NCI-H345 (cell line): ENCODE measurements at regions not wholly inside any gene's neighbourhood (a gene's known extent, or its start where the extent isn't known, plus 50 kb on each side); places are given as distances from the start of the nearest gene placed in this dataset.
"Not testable (repeated sequence)": the region's sequence is repeated elsewhere in the genome, so short reads cannot be mapped to it uniquely, and the experiment has no call there.

Experiments used
- DNase-seq: peaks from one replicate; lab custom pipeline; 2025; lab: John Stamatoyannopoulos, UW

GRCh38 chr17:83204230-83204725 is 124.9 kb downstream of the METRNL start:
- no peak for DNase-seq

DNA sequence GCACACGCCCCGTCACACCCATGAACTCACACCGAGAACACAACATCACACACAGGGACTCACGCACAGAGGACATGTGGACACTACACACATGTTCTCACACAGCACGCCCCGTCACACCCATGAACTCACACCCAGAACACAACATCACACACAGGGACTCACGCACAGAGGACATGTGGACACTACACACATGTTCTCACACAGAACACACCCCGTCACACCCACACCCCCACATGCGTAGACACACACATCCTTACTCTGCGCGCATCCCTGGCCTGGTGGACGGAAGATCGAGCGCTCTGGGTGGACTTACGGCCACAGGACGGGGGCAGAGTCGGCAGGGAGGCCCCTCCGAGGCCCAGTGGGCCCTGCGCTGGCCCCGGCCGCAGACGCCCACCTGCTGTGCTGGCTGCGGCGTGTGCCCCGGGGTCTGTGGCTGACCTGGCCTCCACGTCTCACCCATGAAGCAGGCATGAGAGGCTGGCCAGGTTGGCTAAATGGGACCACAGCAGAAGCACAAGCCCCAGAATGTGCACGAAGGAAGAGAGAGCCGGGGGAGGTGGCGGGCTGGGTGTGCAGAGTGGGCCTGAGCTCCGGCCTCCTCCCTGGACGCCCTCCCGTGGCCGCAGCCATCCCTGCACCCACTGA is 125.5 kb downstream of the METRNL start:
- DNase-seq: not testable (repeated sequence)

- DNase-seq: not testable (repeated sequence)
Measured at GRCh38 chr17:83205387-83206035, 126.1 kb downstream of the METRNL start.

- DNase-seq: not testable (repeated sequence)
Measured at GRCh38 chr17:83206036-83206394, 126.6 kb downstream of the METRNL start.

GRCh38 chr17:83206819-83207588 is 127.6 kb downstream of the METRNL start:
- not testable (repeated sequence) for DNase-seq

DNA sequence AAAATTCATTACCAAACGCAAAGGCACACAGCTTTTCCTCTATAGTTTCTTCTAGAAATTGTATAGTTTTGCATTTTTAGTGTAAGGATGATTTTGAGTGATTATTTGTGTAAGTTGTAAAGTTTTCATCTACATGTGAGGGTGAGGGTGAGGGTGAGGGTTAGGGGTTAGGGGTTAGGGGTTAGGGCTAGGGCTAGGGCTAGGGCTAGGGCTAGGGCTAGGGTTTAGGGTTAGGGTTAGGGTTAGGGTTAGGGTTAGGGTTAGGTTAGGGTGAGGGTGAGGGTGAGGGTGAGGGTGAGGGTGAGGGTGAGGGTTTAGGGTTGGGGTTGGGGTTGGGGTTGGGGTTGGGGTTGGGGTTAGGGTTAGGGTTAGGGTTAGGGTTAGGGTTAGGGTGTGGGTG is 167.6 kb downstream of the METRNL start:
- DNase-seq: not testable (repeated sequence)
